MM.1S (cell line): ENCODE measurements at regions not wholly inside any gene's neighbourhood (a gene's known extent, or its start where the extent isn't known, plus 50 kb on each side); places are given as distances from the start of the nearest gene placed in this dataset.

Source experiments
- CTCF ChIP-seq: fragments of 300-600 bp; sonication (generic); IDR thresholded peaks from 2 replicates; pipeline ENCODE4 v1.5.1; 2016; ENCODE audit warnings: antibody characterized with exemption, low read length, mixed read lengths
- EZH2 ChIP-seq: fragments of 300-600 bp; sonication (generic); optimal IDR thresholded peaks from 2 replicates; pipeline ENCODE3; 2017; ENCODE audit warnings: low read depth, mild to moderate bottlenecking, antibody characterized with exemption, low read length, mixed read lengths

GRCh38 chr13:50441130-50441529 lies 402.4 kb downstream of the DLEU7 start:
- TF ChIP-seq CTCF (no peak), EZH2 (no peak)
